ENCODE measurements at regions not wholly inside any gene's neighbourhood (a gene's known extent, or its start where the extent isn't known, plus 50 kb on each side); places are given as distances from the start of the nearest gene placed in this dataset.

- Histone ChIP-seq H2AFZ (replicated peaks; ENCODE audit: low read length, poor library complexity) (peak overlapping the region; percentile 45), H3K4me2 (ENCODE audit: low read depth, low read length) (peak overlapping the region; percentile 65), H3K9ac (ENCODE audit: low read depth, low read length) (no peak overlapping the region), H4K8ac (ENCODE audit: low read depth in 2 of 2, low read length in 2 of 2) (peak overlapping the region in 1 of 2 experiments; percentile 38; a peak in 1 of 4 replicates), H2BK20ac (ENCODE audit: low read depth, low read length) (no peak overlapping the region), H2BK15ac (ENCODE audit: low read depth, low read length) (no peak overlapping the region), H2AK5ac (ENCODE audit: low read depth, low read length) (no peak overlapping the region), H3K36me3 (ENCODE audit: control insufficient read depth, insufficient read depth, low read length) (no peaks in the 10 kb centered on the region), H3K4me3 (ENCODE audit: insufficient read depth, low read depth, low read length) (no peak overlapping the region), H2AK9ac (replicated peaks; ENCODE audit: low read depth, low read length, poor library complexity) (no peak overlapping the region), H4K20me1 (ENCODE audit: insufficient read depth, low read length) (no peaks in the 10 kb centered on the region), H3K56ac (ENCODE audit: extremely low read depth, insufficient read depth, low read length) (no peak overlapping the region), H3K27ac (ENCODE audit: insufficient read depth, low read length) (peak overlapping the region; percentile 17; the same call in 1 of the 2 replicates), H4K91ac (ENCODE audit: insufficient read depth, low read depth, low read length) (no peak overlapping the region), H2BK5ac (ENCODE audit: low read depth, low read length, poor library complexity, severe bottlenecking) (no peak overlapping the region), H3K9me3 (ENCODE audit: control insufficient read depth, insufficient read depth, low read length) (no peaks in the 10 kb centered on the region), H3K23ac (ENCODE audit: low read depth, low read length) (no peak overlapping the region), H2BK120ac (ENCODE audit: low read depth, low read length) (no peak overlapping the region), H3K4me1 (ENCODE audit: control insufficient read depth, insufficient read depth, low read length) (no peaks in the 10 kb centered on the region), H3K79me1 (ENCODE audit: low read depth in 1 of 2, low read length in 2 of 2) (no peaks in the 10 kb centered on the region), H3K4ac (ENCODE audit: low read depth, low read length) (no peak overlapping the region), H3K9me1 (ENCODE audit: insufficient read depth, low read length) (no peaks in the 10 kb centered on the region), H3K27me3 (ENCODE audit: control insufficient read depth, insufficient read depth, low read length) (no peaks in the 10 kb centered on the region), H3K14ac (replicated peaks; ENCODE audit: low read depth, low read length) (no peak overlapping the region), H4K5ac (ENCODE audit: low read depth, low read length) (peak overlapping the region; percentile 53; the same call in 1 of the 2 replicates), H3K18ac (ENCODE audit: low read depth, low read length) (peak overlapping the region; percentile 24; the same call in 1 of the 2 replicates)
- TF ChIP-seq MAFK (IDR thresholded peaks at IDR 0.05; ENCODE audit: low read depth, low read length) (no peak), BHLHE40 (IDR thresholded peaks at IDR 0.05; ENCODE audit: low read depth, low read length) (no peak), CHD1 (IDR thresholded peaks at IDR 0.05; ENCODE audit: low read depth, low read length) (no peak), MXI1 (IDR thresholded peaks at IDR 0.05; ENCODE audit: borderline replicate concordance, low read depth, low read length) (no peak), SMC3 (IDR thresholded peaks at IDR 0.05; ENCODE audit: low read depth, low read length) (no peak), CEBPB (IDR thresholded peaks at IDR 0.05; ENCODE audit: low read depth, low read length) (no peak), NFE2L2 (IDR thresholded peaks at IDR 0.05; ENCODE audit: low read depth, low read length) (no peak), MAZ (IDR thresholded peaks at IDR 0.05; ENCODE audit: borderline replicate concordance, low read depth, low read length) (no peak)
- TF ChIP-seq, protein P1, sequence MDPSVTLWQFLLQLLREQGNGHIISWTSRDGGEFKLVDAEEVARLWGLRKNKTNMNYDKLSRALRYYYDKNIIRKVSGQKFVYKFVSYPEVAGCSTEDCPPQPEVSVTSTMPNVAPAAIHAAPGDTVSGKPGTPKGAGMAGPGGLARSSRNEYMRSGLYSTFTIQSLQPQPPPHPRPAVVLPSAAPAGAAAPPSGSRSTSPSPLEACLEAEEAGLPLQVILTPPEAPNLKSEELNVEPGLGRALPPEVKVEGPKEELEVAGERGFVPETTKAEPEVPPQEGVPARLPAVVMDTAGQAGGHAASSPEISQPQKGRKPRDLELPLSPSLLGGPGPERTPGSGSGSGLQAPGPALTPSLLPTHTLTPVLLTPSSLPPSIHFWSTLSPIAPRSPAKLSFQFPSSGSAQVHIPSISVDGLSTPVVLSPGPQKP (IDR thresholded peaks at IDR 0.05; ENCODE audit: borderline replicate concordance, low read depth, low read length): no peak
- ATAC-seq (ENCODE audit: low read depth): no peak; the same call in 1 of the 2 replicates
- POLR2A ChIA-PET (ENCODE audit: unreplicated experiment): no interaction called here
- no peak for DNase-seq
- in situ Hi-C loops (cut with MboI; ENCODE audit: low sequenced_read_pairs): no loop called here
- intact Hi-C loops (cut with micrococcal nuclease): no loop called here
- WGBS, 2 experiments (ENCODE audit: extremely low coverage in 2 of 2, insufficient read length in 1 of 2): no CpG with 5 or more reads among the region's 14 CpGs
- CTCF ChIA-PET: interaction anchor here (0.6 kb wide), 1 partner anchor 12 kb away, joined by 4 read pairs; no protein-coding TSS in a partner anchor
- dilution Hi-C loops (cut with HindIII; ENCODE audit: low sequenced_read_pairs, unreplicated experiment): no loop called here
- BruUV-seq (replicated peaks): no TSS peak
These were observed 125.5 kb downstream of the KCNRG start for GRCh38 chr13:50140581-50141374.
